PC-3 (cell line): ENCODE measurements at regions not wholly inside any gene's neighbourhood (a gene's known extent, or its start where the extent isn't known, plus 50 kb on each side); places are given as distances from the start of the nearest gene placed in this dataset.

Source experiments
- ATAC-seq: fragments of 200-7000 bp; cut with Tn5 transposase; 2 replicates; pipeline ENCODE4 v1.9.1; 2020; ENCODE audit warnings: mild to moderate bottlenecking, moderate library complexity
- BruUV-seq: library from RNA; stranded (reverse); fragments of 400-500 nt; replicated peaks from 2 replicates; lab custom pipeline; 2021; lab: Mats Ljungman, UMichigan
- CTCF ChIA-PET: fragments of 300-600 bp; sonication (Branson Sonifier 250); formaldehyde crosslinking; loops from one replicate; lab custom pipeline; 2022; ENCODE audit warnings: antibody characterized with exemption; lab: Charles Lee
- POLR2A ChIA-PET: fragments of 300-600 bp; sonication (Branson Sonifier 250); formaldehyde crosslinking; loops from one replicate; lab custom pipeline; 2022; ENCODE audit warnings: antibody characterized with exemption; ENCODE audit not compliant: unreplicated experiment; lab: Charles Lee
- DNase-seq: peaks from one replicate; pipeline ENCODE4 v3.0.0-alpha.2; 2015
- H2AFZ ChIP-seq: fragments of 300-600 bp; sonication (generic); 2 replicates; pipeline ENCODE4 v1.6.0; 2016; ENCODE audit warnings: antibody characterized with exemption, low read length
- H3F3A ChIP-seq: fragments of 300-600 bp; sonication (generic); one replicate; pipeline ENCODE4 v1.6.0; 2017; ENCODE audit warnings: antibody characterized with exemption, low read length, control low read depth, mild to moderate bottlenecking; ENCODE audit not compliant: unreplicated experiment
- H3K27ac ChIP-seq: fragments of 300-600 bp; sonication (generic); 2 replicates; pipeline ENCODE4 v1.5.1; 2016; ENCODE audit warnings: mild to moderate bottlenecking, low read length
- H3K27me3 ChIP-seq: fragments of 300-600 bp; sonication (generic); 2 replicates; pipeline ENCODE4 v1.6.1; 2016; ENCODE audit warnings: low read length, mixed read lengths
- H3K36me3 ChIP-seq: fragments of 300-600 bp; sonication (generic); 2 replicates; pipeline ENCODE4 v1.6.1; 2016; ENCODE audit warnings: low read depth, mixed run types, low read length, mixed read lengths
- H3K4me1 ChIP-seq: fragments of 300-600 bp; sonication (generic); 2 replicates; pipeline ENCODE4 v1.5.1; 2016; ENCODE audit warnings: low read length; ENCODE audit not compliant: insufficient read depth
- H3K4me2 ChIP-seq: fragments of 300-600 bp; sonication (generic); 2 replicates; pipeline ENCODE4 v1.6.0; 2016; ENCODE audit warnings: low read length
- H3K4me3 ChIP-seq: fragments of 300-600 bp; sonication (generic); 2 replicates; pipeline ENCODE4 v1.5.1; 2016; ENCODE audit warnings: mild to moderate bottlenecking, low read length, mixed read lengths
- H3K79me2 ChIP-seq: fragments of 300-600 bp; sonication (generic); 2 replicates; pipeline ENCODE4 v1.6.1; 2017; ENCODE audit warnings: low read length, mixed read lengths
- H3K9ac ChIP-seq: fragments of 300-600 bp; sonication (generic); 2 replicates; pipeline ENCODE4 v1.6.0; 2016; ENCODE audit warnings: mild to moderate bottlenecking, low read length
- H3K9me2 ChIP-seq: fragments of 300-600 bp; sonication (generic); replicated peaks from 2 replicates; pipeline ENCODE4 v1.6.1; 2016; ENCODE audit warnings: mixed run types, low read length, mixed read lengths
- H3K9me3 ChIP-seq: fragments of 300-600 bp; sonication (generic); 2 replicates; pipeline ENCODE4 v1.6.1; 2016; ENCODE audit warnings: low read length, mixed read lengths
- H4K20me1 ChIP-seq: fragments of 300-600 bp; sonication (generic); 2 replicates; pipeline ENCODE4 v1.6.1; 2016; ENCODE audit warnings: low read length, mixed read lengths
- EZH2 ChIP-seq: fragments of 300-600 bp; sonication (generic); IDR thresholded peaks from one replicate; pipeline ENCODE4 v1.6.1; 2017; ENCODE audit warnings: antibody characterized with exemption, mild to moderate bottlenecking, low read length; ENCODE audit not compliant: unreplicated experiment
- EZH2phosphoT487 ChIP-seq: fragments of 300-600 bp; sonication (generic); IDR thresholded peaks from 2 replicates; pipeline ENCODE4 v1.6.1; 2018; ENCODE audit warnings: mild to moderate bottlenecking, antibody characterized with exemption, low read length, borderline replicate concordance
- intact Hi-C: fragments of 100-400 bp; cut with micrococcal nuclease; formaldehyde crosslinking; loops from 2 replicates; pipeline ENCODE4 v1.9.0; 2023
- TF ChIP-seq, protein P1 (sequence below): fragments of 300-600 bp; sonication (generic); conservative IDR thresholded peaks from 2 replicates; pipeline ENCODE4 v1.5.1; 2017; ENCODE audit warnings: antibody characterized with exemption, low read depth, mild to moderate bottlenecking, low read length

DNA sequence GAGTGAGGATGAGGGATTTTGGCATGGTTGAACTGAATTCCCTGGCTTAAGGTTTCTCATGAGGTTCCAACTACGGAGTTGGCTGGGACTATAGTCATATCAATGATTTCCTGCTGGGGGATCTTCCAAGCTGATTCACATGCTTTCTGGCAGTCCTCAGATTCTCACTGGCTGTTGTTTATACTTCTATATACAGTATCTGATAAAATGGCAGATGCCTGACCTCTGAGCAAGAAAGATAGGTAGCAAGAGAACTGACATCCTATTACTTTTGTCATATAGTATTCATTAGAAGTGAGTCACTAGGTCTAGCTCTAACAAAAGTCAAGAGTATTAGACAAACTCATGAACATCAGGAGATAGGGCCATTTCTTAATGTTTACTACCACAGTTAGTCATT, 440.9 kb upstream of the EDIL3 start:
- Histone ChIP-seq H3K27ac (0 out of 2 replicates have a peak overlapping the region, but pooled peaks have one; percentile 9), H3K79me2 (no peaks in the 10 kb centered on the region), H3K4me1 (no peaks in the 10 kb centered on the region), H4K20me1 (no peaks in the 10 kb centered on the region), H3K4me3 (no peak overlapping the region), H3F3A (no peaks in the 10 kb centered on the region), H3K4me2 (no peak overlapping the region), H2AFZ (no peak overlapping the region), H3K9me2 (no peaks in the 10 kb centered on the region), H3K9me3 (no peaks in the 10 kb centered on the region), H3K27me3 (no peaks in the 10 kb centered on the region), H3K36me3 (no peaks in the 10 kb centered on the region), H3K9ac (no peak overlapping the region)
- ChIA-PET POLR2A (no interaction called here), CTCF (no interaction called here)
- DNase-seq (peak; percentile 36), ATAC-seq (peak; percentile 80)
- no TSS peak for BruUV-seq
- intact Hi-C loops, result no loop called here
- TF ChIP-seq EZH2, result no peak
- TF ChIP-seq, protein P1, sequence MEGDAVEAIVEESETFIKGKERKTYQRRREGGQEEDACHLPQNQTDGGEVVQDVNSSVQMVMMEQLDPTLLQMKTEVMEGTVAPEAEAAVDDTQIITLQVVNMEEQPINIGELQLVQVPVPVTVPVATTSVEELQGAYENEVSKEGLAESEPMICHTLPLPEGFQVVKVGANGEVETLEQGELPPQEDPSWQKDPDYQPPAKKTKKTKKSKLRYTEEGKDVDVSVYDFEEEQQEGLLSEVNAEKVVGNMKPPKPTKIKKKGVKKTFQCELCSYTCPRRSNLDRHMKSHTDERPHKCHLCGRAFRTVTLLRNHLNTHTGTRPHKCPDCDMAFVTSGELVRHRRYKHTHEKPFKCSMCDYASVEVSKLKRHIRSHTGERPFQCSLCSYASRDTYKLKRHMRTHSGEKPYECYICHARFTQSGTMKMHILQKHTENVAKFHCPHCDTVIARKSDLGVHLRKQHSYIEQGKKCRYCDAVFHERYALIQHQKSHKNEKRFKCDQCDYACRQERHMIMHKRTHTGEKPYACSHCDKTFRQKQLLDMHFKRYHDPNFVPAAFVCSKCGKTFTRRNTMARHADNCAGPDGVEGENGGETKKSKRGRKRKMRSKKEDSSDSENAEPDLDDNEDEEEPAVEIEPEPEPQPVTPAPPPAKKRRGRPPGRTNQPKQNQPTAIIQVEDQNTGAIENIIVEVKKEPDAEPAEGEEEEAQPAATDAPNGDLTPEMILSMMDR, result no peak
- TF ChIP-seq EZH2phosphoT487, result no peak

DNA sequence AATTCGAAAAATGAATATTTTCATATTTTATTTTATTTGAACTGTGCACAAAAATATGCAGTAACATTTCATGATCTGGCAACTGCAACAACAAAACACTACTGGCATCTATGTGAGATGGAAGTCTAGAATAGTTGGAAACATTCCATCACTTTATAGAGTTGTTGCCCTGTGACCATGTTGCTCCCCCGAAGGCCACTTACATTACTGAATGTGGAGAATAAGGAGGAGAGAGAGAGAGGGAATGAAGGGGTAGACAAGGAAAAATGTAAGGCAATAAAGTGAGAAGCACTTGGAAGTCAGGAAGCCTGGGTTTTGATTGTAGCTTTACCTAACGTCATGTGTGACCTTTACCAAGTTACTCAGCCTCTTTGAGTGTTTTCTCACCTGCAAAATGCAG, 437.2 kb upstream of the EDIL3 start:
- ChIA-PET CTCF (no interaction called here), POLR2A (no interaction called here)
- BruUV-seq, result no TSS peak
- Histone ChIP-seq H3K4me1 (no peaks in the 10 kb centered on the region), H3K9me2 (no peaks in the 10 kb centered on the region), H3K79me2 (no peaks in the 10 kb centered on the region), H3K36me3 (no peaks in the 10 kb centered on the region), H3K27me3 (no peaks in the 10 kb centered on the region), H3K9me3 (no peaks in the 10 kb centered on the region), H3F3A (no peaks in the 10 kb centered on the region), H3K27ac (no peak overlapping the region), H3K9ac (no peak overlapping the region), H3K4me3 (no peak overlapping the region), H2AFZ (no peak overlapping the region), H4K20me1 (no peaks in the 10 kb centered on the region), H3K4me2 (no peak overlapping the region)
- DNase-seq (no peak), ATAC-seq (no peak)
- intact Hi-C loops, result no loop called here
- TF ChIP-seq, protein P1, result no peak
- no peak for TF ChIP-seq EZH2phosphoT487
- no peak for TF ChIP-seq EZH2

DNA sequence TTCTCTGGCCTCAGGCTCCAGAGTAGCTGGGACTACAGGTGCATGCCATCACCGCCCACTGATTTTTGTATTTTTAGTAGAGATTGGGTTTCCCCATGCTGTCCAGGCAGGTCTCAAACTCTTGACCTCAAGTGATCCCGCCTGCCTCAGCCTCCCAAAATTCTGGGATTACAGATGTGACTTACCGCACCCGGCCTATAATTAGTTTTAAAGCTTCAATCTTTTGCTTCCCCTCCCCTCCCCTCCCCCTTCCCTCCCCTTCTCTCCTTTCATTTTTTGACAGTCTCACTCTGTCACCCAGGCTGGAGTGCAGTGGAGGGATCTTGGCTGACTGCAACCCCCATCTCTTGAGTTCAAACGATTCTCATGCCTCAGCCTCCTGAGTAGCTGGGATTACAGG, 433.3 kb upstream of the EDIL3 start:
- no peak for DNase-seq
- no peaks in the 10 kb centered on the region for H4K20me1 ChIP-seq
- intact Hi-C loops, result no loop called here
- no TSS peak for BruUV-seq
- no peak overlapping the region for H3K4me2 ChIP-seq
- CTCF ChIA-PET, result no interaction called here
- H3K9me2 ChIP-seq, result no peaks in the 10 kb centered on the region
- H3F3A ChIP-seq, result no peaks in the 10 kb centered on the region
- H3K9ac ChIP-seq, result no peak overlapping the region
- H3K27ac ChIP-seq, result no peak overlapping the region
- H3K4me3 ChIP-seq, result no peak overlapping the region
- no peak for ATAC-seq
- H3K79me2 ChIP-seq, result no peaks in the 10 kb centered on the region
- H2AFZ ChIP-seq, result no peak overlapping the region
- TF ChIP-seq, protein P1, result no peak
- TF ChIP-seq EZH2phosphoT487, result no peak
- no peak for TF ChIP-seq EZH2
- H3K9me3 ChIP-seq, result no peaks in the 10 kb centered on the region
- H3K36me3 ChIP-seq, result no peaks in the 10 kb centered on the region
- POLR2A ChIA-PET, result no interaction called here
- H3K4me1 ChIP-seq, result no peaks in the 10 kb centered on the region
- no peaks in the 10 kb centered on the region for H3K27me3 ChIP-seq
